Astrocyte of the hippocampus (primary cell): ENCODE measurements at regions not wholly inside any gene's neighbourhood (a gene's known extent, or its start where the extent isn't known, plus 50 kb on each side); places are given as distances from the start of the nearest gene placed in this dataset.
"Not testable (repeated sequence)": the region's sequence is repeated elsewhere in the genome, so short reads cannot be mapped to it uniquely, and the experiment has no call there.

Source experiments
- DNase-seq: peaks from one replicate; pipeline ENCODE4 v3.0.0; 2011; ENCODE audit warnings: low read depth, low spot score

DNA sequence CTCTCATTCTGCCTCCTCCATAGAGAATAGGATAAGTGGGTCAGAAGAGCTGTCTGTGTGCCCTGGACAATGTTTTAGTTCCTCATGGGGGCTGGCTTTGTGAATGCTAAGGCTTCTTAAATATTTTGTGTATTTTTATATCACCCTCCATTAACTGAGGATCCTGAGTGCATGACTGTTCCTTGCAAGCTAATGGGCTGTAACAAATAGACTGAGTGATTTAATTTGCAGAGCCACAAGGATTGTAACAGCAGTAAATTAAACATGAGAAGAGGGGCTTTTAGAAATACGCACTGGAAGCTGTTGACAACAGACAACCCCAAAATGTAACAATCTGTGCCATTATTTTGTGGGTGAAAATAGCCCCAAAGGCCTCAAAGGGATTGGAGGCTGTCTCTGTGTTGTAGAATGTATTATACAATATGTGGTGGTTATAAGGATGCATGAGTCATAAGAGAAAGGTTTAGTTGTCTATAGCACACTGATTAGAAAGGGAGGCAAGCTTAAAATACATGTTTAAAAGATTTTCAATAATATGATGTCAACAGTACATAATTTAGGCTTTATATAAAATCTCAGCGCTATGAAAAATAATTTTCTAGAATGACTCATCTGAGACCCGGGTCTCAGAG, 152.7 kb upstream of the ACTBL2 start:
- DNase-seq = no peak

DNA sequence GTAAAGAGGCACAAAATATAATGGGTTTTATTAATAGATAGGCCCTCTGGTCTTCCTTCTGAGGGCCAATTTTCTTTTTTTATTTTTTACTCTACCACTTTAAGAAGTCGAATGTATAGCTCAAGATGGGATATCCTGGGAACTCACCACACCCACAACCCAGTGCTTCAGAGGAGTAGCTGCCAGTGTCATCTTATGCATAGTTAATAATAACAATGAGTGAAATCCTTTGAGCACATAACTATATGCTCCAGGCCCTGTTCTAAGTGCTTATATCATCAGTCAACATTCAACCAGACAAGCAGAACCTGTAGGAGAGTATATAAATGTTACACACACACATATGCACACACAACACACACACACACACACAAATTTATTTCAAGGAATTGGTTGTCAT, 150.3 kb upstream of the ACTBL2 start:
- DNase-seq = no peak

DNA sequence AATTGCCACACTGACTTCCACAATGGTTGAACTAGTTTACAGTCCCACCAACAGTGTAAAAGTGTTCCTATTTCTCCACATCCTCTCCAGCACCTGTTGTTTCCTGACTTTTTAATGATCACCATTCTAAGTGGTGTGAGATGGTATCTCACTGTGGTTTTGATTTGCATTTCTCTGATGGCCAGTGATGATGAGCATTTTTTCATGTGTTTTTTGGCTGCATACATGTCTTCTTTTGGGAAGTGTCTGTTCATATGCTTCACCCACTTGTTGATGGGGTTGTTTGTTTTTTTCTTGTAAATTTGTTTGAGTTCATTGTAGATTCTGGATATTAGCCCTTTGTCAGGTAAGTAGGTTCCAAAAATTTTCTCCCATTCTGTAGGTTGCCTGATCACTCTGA, 148.5 kb upstream of the ACTBL2 start:
- DNase-seq = not testable (repeated sequence)

DNA sequence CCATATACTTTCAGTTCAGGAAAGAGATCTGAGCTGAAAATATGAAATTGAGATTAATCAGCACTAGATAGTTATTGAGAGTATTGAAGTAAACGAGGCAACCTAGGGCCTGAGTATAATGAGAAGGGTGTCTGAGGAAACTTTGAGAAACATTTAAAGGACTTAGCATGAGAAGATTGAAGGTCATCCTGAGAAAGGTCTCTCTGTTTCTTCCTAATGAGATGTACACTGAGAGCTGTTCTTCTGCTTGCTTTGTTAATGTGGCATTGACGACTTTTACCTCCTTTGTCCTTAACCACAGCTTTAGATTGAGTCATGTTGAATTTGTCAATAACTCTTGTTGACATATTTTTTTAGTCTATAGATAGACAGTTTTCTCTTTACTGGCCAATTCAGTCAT, 145.1 kb upstream of the ACTBL2 start:
- no peak for DNase-seq

DNA sequence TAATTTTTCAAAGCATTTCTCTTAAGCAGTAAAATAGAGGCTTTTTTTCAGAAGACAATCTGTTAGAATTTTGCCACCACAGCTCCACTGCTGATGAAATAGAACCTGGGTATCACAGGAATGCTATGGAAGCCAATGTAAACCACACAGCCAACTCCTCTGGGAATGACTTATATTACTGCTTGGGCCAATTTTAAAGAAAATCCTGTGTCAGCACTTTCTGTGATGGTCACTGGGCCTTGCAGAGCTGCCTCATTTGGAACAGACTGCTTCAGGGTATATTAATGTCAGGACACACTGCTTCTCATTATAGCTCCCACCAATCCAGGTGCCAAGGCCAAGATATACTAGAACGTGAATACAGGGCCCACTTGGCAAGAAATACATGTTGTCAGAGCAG, 144.1 kb upstream of the ACTBL2 start:
- DNase-seq = peak; percentile 20

DNA sequence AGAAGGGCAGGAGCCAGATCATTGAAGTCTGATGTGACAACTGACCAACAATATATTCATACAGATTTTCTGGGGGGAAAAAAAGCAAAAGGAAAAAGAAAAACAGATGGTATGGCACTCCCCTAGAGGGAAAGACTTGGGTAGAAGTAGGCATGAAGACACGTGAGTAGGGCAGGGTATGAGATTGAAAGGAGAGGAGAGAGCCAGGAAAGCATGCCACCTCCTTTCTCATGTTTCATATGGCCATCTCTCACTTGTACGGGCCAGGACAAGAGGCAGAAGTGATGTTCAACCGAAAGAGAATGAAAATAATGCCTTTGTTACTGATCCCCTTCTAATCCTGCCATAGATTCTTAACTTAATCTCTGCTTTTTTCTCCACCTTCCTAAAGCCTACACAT, 139.0 kb upstream of the ACTBL2 start:
- DNase-seq = no peak

DNA sequence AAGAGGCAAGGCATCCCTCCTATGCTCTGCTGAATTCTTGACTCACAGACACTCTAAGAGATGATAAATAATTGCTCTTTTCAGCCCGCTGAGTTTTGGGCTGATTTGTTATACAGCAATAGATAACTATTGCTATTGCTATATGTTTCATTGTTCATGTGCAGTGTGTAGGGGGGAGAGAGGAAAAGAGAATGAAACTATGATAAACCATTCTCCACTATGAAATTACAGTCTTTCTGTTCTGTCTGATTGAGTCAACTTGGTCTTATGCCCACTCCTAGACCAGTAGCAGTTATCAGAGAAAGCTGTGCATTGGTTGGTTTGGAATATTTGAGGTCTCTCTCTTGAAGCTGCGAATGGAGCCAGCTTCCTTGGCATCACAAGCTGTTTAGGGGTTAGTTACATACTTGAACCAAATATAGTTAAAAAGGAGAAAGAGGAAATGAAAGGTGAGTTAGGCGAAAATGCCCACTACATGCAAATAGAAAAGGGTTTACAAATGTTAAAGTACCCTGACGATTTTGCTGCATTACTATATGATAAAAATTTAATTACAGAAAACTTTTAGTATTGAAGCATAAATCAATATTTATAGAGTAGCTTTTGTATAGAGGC, 136.3 kb upstream of the ACTBL2 start:
- peak; percentile 5 for DNase-seq

DNA sequence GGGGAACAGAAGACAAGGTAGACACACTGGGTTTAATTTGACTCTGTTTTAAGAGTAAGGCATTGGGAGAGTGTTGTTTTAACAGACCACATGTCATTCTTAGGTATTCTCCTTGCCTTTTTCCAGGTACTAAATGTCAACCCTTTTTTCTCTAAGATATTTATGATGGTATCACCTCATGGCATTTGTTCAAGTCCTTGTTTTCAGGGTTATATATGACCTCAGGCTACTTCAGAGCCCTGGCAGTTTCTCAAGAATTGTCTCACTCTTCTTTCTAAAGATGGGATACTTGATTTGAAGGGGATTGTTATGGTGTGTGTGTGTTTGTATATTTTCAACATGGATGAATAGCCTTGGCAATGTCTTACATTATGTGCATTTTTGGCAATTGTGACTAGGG, 131.1 kb upstream of the ACTBL2 start:
- DNase-seq = no peak

DNA sequence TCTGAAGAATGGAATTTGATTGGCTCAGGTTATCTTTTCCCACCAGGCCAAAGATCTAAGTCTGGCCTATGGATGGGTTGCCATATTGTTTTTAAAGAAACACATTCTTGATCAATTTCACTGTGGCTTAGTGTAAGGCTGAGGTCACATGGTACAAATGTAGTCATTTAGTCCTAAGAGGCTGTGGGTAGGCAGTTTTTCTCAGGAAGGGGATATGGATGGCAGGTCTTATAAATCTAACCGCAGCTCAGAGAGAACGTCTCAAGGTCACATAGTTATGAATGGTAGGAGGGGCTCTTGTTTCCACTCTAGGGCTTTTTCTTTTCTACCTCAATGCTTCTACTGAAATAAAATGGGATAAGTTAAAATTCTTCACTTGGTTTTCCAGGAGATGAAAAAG, 128.6 kb upstream of the ACTBL2 start:
- DNase-seq = no peak

DNA sequence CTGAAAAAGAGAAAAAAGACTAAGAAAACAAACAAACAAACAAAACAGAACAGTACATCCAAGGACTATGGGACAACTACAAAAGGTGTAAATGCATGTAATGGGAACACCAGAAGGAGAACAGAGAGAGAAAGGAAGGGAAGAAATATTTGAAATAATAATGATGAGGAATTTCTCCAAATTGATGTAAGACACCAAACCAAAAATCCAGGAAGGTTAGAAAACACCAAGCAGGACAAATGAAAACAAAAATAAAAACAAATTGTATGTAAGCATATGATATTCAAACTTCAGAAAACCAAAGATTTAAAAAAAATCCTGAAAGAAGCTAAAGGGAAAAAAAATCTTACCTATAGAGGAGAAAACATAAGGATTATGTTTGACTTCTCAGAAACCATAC, 125.9 kb upstream of the ACTBL2 start:
- DNase-seq = no peak

DNA sequence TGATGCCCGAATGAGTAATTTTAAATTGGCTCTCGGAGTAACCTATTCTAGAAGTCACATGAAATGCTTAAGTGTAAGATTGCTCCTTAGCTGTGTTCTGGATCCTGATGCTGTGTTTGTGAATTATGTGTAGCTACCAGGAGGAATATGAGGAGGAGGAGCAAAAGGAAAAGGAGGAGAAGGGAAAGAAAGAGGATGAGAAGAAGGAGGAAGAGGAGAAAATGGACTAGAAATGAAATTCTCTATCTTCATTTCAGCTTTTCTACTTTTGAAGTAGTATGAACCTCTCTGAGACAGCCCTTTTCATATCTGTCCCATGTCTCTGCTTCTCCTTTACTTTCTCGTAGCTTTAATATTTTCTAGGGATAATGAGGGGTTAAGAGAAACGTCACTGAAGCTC, 119.4 kb upstream of the ACTBL2 start:
- DNase-seq = no peak

DNA sequence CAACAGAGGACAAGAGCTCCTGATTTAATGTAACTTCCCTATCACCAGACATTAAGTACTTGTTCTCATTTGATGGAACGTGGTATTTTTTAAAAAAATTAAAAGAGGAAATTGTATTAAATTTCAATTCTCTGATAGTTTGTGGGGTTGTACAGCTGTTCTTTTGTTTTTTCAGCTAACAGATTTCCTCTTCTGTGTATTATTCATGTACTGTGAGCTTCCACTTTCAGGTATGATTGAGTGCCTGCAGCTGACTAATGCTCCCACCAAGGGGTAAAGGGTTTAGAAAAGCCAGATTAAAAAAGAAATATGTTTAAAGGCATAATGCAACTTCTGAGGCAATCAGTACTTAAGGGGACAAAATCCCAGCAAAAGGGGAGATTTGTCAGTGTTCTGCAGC, 117.7 kb upstream of the ACTBL2 start:
- DNase-seq = peak; percentile 11

DNA sequence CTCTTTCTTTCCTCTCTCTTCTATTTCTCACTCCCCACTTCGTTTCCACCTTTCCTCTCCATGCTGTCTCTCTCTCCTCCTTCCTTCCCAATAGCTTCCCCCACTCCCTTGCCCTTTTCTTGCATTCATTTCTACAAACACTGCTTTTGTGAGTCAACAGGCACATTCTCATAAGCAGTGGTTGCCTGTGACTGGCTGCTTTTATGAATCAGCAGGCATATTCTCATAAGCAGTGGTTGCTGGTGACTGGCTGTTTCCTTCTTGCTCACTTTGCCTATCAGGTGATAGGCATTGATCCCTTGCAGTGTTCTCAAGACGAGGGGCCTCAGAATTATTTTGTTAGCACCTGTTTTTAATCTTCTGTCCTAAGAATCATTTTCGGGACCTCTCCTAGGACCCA, 116.1 kb upstream of the ACTBL2 start:
- peak; percentile 75 for DNase-seq

DNA sequence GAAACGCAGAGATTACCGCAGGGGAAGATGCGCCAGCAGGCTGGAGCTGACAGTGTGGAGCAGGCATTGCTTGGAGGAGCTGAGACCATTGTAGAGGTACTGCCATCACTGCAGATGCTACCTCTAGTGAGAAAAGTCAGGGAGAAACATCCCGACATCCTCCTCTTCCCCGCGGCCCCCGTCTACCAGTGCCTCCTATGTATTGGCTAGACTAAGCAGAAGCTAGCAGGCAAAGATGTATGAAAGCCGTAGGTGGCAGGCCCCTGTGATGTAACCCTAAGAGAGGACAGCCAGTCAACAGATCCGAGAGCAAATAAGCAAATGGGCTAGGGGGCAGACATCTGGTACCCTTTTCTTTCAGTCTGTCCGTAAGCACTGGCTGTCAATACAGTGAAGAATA, 115.5 kb upstream of the ACTBL2 start:
- DNase-seq = no peak

DNA sequence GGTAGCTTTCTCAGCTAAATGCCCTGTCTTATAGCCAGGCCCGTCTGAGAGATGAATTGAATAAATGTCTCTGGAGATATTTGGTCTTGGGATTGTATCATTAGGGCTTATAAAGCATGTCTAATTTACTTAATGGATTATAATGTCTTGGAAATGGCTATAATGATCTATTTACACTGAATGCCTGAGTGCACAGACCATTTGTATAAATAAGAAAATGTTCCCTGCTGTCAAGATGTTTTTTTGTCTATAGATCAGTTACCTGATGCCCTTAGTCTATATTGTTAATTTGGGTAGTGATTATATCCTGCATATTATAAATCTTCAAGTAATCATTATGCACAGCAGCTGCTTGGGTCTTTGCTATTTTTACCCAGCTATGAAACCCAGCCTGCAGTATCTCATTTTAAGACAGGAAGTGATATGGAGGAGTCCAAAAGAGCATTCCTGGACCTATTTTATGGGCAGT, 112.9 kb upstream of the ACTBL2 start:
- no peak for DNase-seq

DNA sequence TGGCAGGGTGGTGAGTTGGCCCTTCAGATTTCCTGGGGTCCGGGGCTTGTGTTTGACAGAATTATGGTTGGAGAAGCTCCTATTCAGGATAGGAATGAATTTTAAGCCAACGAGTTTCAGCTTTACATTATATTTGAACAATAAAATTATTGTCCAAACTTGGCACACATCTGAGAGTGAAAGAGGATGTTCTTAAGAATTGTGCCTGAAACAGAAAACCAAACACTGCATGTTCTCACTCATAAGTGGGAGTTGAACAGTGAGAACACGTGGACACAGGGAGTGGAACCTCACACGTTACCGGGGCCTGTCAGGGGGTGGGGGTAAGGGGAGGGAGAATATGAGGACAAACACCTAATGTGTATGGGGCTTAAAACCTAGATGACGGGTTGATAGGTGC, 111.8 kb upstream of the ACTBL2 start:
- no peak for DNase-seq

DNA sequence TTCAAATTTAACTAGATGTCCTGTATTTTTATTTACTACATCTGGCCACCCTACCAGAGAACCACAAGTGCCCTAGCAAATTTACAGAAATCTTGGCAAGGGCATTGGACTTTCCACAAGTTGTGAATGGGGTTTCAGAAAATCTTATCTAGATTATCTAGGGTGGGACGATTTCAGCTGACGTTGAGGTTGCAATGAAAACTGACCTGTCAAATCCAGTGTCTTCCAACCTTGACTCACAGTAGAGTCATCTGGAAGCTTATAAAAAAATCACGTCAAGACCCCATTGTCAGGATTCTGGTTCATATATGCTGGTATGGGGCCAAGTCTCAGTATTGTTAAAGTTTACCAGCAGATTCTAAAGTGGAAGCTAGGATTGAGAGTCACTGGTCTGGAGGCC, 109.6 kb upstream of the ACTBL2 start:
- DNase-seq = no peak

DNA sequence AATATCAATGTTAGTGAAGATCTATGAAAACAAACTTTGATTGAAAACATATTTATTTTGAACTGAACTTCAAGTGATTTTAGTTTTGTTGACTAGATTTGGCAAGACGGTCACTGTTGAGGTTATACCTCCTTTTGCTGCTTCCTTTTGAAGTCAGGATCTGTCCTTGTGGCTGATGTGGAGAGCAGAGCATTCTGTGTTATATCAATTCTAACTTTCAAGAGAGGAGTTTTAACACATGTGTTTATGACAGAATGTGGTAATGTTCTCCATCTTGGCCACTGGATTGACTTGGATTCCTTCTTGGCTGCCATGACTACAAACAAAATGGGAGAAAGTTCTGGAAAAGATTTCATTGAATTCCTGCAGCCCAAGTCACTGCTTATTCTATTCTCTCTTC, 104.0 kb upstream of the ACTBL2 start:
- DNase-seq = no peak

DNA sequence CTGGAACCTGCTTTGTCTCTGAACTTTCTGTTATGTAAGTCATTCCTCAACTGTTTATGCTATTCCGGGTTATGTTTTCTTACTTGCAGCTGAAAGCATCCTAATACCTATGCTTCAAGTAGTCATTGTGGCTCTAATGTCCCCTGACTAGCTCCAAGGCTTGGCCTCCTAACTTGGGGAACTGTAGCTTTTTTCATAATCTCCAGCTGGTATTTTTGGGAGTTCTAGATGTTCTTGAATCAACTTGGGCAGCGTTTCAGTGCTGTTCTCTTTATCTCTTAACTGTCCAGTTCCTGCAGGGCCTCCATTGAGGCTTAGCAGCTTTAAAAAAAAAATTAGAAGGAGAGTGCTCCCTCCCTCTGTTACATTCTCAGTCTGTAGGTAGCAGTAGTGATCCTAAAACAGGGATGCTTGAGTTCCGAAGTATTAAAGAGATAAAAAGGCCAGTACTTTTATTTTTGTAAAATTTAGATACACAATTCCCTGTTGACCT, 100.0 kb upstream of the ACTBL2 start:
- DNase-seq = no peak

DNA sequence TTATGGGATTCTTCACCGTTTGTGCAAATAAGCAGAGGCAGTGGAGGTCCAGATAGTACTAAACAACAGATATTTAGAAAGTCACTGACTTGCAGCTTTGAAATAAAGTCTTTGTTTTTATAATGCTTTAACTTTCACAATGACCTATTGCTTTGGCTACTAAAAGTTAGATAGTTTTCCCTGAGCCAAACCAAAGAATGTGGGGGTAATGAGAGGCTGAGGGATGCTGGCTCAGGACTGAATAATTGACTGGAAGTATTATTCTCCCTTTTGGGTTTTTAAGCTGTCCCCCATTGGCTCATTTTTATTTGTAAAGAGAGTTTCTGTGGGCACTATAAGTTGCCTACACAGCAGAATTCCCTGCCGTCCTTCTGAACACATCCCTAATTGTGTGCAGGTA, 99.2 kb upstream of the ACTBL2 start:
- DNase-seq = peak; percentile 52

DNA sequence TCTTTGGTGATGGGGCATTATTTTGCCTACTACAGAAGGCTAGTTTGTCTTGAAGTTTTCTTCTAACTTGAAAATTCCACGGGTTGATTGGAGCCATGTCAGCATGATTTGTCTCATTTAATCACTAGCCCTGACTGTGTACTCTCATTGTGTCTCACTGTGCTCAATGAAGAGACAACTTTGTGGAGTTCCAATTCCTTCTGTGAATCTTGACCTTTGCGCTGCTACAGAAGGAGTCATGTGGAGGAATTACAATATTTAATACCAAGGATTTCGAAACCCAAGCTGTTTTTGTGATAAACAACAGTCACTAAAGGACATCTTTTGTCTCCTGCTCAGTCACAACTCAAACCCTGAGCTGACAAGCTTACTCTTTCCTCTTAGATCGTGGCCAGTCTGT, 98.6 kb upstream of the ACTBL2 start:
- DNase-seq = no peak

DNA sequence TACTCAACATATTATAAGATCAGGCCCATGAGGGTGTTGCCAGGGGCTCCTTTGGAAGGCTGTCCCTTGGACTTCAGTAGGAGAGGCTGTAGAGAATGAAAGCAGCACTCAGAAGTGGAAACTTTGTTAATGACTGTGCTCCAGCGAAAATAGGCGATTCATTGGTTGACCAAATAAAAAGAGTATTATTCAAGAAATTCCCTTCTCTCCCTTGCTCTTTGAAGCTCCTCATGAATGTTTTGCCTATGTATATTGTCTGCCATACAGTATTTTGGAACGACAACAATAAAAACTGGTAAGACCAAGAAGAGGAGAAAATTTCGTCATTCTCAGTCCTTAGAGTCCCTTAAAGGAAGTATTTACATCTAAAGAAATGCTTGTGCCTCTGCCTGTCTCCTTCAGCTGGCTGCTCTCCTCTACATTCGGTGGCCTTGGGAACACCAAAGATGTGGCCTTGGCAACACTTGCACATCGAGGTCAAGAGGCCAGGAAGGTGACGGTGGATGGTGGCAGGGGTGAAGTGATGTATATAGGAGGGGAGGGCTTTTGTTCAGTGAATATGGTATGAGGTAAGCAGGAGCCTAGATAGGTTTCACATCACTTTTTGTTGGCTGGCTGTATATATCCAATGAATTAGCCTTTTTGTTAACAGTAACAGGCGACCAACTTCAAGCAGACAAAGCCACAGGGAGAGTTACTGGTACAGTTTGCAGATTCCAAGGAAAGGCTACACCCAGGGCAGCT, 95.0 kb upstream of the ACTBL2 start:
- DNase-seq = no peak

DNA sequence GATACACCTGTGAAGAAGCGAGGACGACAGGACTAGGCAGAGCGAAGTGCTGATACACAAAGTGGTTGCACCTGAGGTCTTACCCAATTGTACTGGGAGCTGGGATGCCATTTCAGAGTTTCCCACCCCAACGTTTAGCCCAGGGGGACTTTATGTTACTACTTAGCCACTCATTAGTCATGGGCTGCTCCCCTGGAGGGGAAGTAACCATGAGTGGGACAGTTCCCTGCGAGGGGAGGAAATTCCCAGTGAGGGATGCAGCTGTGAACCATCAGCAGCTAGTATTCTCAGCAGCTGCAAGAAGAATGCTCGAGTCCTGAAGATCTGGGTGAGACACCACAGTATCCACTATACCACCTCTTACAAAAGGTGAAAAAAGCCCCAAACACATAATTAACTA, 93.7 kb upstream of the ACTBL2 start:
- no peak for DNase-seq
